HG03280 (cell line): ENCODE measurements at regions not wholly inside any gene's neighbourhood (a gene's known extent, or its start where the extent isn't known, plus 50 kb on each side); places are given as distances from the start of the nearest gene placed in this dataset.
"Not testable (repeated sequence)": the region's sequence is repeated elsewhere in the genome, so short reads cannot be mapped to it uniquely, and the experiment has no call there.

Source experiments
- ATAC-seq: cut with Tn5 transposase; IDR thresholded peaks from one replicate; pipeline ENCODE4 v1.9.1; 2021; ENCODE audit warnings: mild to moderate bottlenecking, moderate library complexity; ENCODE audit not compliant: unreplicated experiment

GRCh38 chr4:183044924-183045640 lies 54.0 kb upstream of the WWC2 start:
- ATAC-seq, result not testable (repeated sequence)

- ATAC-seq, result no peak
Measured at GRCh38 chr4:183038436-183038835, 60.6 kb upstream of the WWC2 start.

- ATAC-seq, result no peak
Measured at GRCh38 chr4:183035726-183036415, 63.2 kb upstream of the WWC2 start.

GRCh38 chr4:183035256-183035655 lies 63.8 kb upstream of the WWC2 start:
- no peak for ATAC-seq

- no peak for ATAC-seq
Measured at GRCh38 chr4:183030823-183031222, 68.2 kb upstream of the WWC2 start.

GRCh38 chr4:183030309-183030708 lies 68.7 kb upstream of the WWC2 start:
- ATAC-seq, result no peak

GRCh38 chr4:183029365-183029764 lies 69.7 kb upstream of the WWC2 start:
- ATAC-seq, result no peak

GRCh38 chr4:183026701-183027100 lies 72.4 kb upstream of the WWC2 start:
- ATAC-seq, result no peak

- ATAC-seq, result no peak
Measured at GRCh38 chr4:183022617-183023016, 76.4 kb upstream of the WWC2 start.

GRCh38 chr4:183017962-183018361 lies 81.1 kb upstream of the WWC2 start:
- ATAC-seq, result no peak

GRCh38 chr4:183014361-183015084 lies 84.5 kb upstream of the WWC2 start:
- no peak for ATAC-seq

- no peak for ATAC-seq
Measured at GRCh38 chr4:183013730-183014002, 85.4 kb upstream of the WWC2 start.

- no peak for ATAC-seq
Measured at GRCh38 chr4:183012879-183013729, 86.0 kb upstream of the WWC2 start.

- ATAC-seq, result no peak
Measured at GRCh38 chr4:183011213-183011907, 87.7 kb upstream of the WWC2 start.

GRCh38 chr4:183008492-183008891 lies 90.6 kb upstream of the WWC2 start:
- no peak for ATAC-seq

- not testable (repeated sequence) for ATAC-seq
Measured at GRCh38 chr4:183004370-183004769, 87.2 kb upstream of the DCTD start.

GRCh38 chr4:182994171-182994570 lies 77.0 kb upstream of the DCTD start:
- no peak for ATAC-seq

GRCh38 chr4:182978152-182978827 lies 61.1 kb upstream of the DCTD start:
- peak; percentile 47 for ATAC-seq

GRCh38 chr4:182975806-182976205 lies 58.6 kb upstream of the DCTD start:
- ATAC-seq, result peak; percentile 66

- no peak for ATAC-seq
Measured at GRCh38 chr4:182973941-182974340, 56.8 kb upstream of the DCTD start.
